Peyer's patch (tissue), 4 donors: ENCODE measurements at regions not wholly inside any gene's neighbourhood (a gene's known extent, or its start where the extent isn't known, plus 50 kb on each side); places are given as distances from the start of the nearest gene placed in this dataset.

ENCODE experiments used
- CTCF ChIP-seq, 6 experiments: fragments of 450-650 bp in 4 of 6; fragments of 200-600 bp in 2 of 6; sonication (generic) in 1 of 6; IDR thresholded peaks; one replicate each; pipeline ENCODE4 v1.5.1; 2017 to 2019; ENCODE audit warnings: antibody characterized with exemption in 6 of 6, mild to moderate bottlenecking in 3 of 6, moderate library complexity in 1 of 6
- POLR2A ChIP-seq, 2 donors: fragments of 450-650 bp; IDR thresholded peaks; one replicate each; pipeline ENCODE4 v1.5.1; 2017; ENCODE audit warnings: antibody characterized with exemption in 2 of 2, mild to moderate bottlenecking in 2 of 2, moderate library complexity in 2 of 2

- TF ChIP-seq POLR2A (IDR thresholded peaks at IDR 0.05) (no peak), CTCF (IDR thresholded peaks at IDR 0.05) (no peak)
Measured at GRCh38 chr2:221283896-221284545, 288.1 kb downstream of the EPHA4 start.
